ENCODE measurements at regions not wholly inside any gene's neighbourhood (a gene's known extent, or its start where the extent isn't known, plus 50 kb on each side); places are given as distances from the start of the nearest gene placed in this dataset.

GRCh38 chr2:790634-791245 lies 113.5 kb upstream of the TMEM18 start:
- TF ChIP-seq CTCF (IDR thresholded peaks at IDR 0.05 in 4 of 5, conservative IDR thresholded peaks at IDR 0.05 in 1 of 5) = no peak
- no peak for TF ChIP-seq POLR2A (IDR thresholded peaks at IDR 0.05)

All from gastrocnemius medialis (tissue), 4 donors.